ENCODE measurements at regions not wholly inside any gene's neighbourhood (a gene's known extent, or its start where the extent isn't known, plus 50 kb on each side); places are given as distances from the start of the nearest gene placed in this dataset.

- peaks cover 2% of the 10 kb centered on the region for H3K9me3 Mint-ChIP-seq
- intact Hi-C loops (cut with micrococcal nuclease): no loop called here
- H3K36me3 Mint-ChIP-seq (ENCODE audit: low read depth): no peaks in the 10 kb centered on the region
- DNase-seq: no peak
- no peaks in the 10 kb centered on the region for H3K4me1 Mint-ChIP-seq
- H3K27me3 Mint-ChIP-seq: no peaks in the 10 kb centered on the region
- H3K4me3 Mint-ChIP-seq: no peak overlapping the region
- TF ChIP-seq CTCF (IDR thresholded peaks at IDR 0.05): no peak
- H3K27ac Mint-ChIP-seq: no peak overlapping the region
- ChIA-PET POLR2A (no interaction called here), CTCF (no interaction called here)
- ATAC-seq (ENCODE audit: low read depth): no peak
These were observed 283.9 kb downstream of the TAFA4 start for GRCh38 chr3:68648494-68648893.

GRCh38 chr3:68631850-68632545 is 300.3 kb downstream of the TAFA4 start:
- ATAC-seq (ENCODE audit: low read depth): no peak
- no peak for DNase-seq
- Mint-ChIP-seq H3K27ac (no peak overlapping the region), H3K4me3 (no peak overlapping the region), H3K9me3 (no peaks in the 10 kb centered on the region), H3K4me1 (no peaks in the 10 kb centered on the region), H3K36me3 (ENCODE audit: low read depth) (no peaks in the 10 kb centered on the region), H3K27me3 (no peaks in the 10 kb centered on the region)
- TF ChIP-seq CTCF (IDR thresholded peaks at IDR 0.05): no peak
- ChIA-PET POLR2A (no interaction called here), CTCF (no interaction called here)
- intact Hi-C loops (cut with micrococcal nuclease): no loop called here

- CTCF ChIA-PET: no interaction called here
- Mint-ChIP-seq H3K27ac (no peak overlapping the region), H3K27me3 (no peaks in the 10 kb centered on the region), H3K9me3 (no peaks in the 10 kb centered on the region), H3K36me3 (ENCODE audit: low read depth) (no peaks in the 10 kb centered on the region), H3K4me1 (no peaks in the 10 kb centered on the region), H3K4me3 (no peak overlapping the region)
- TF ChIP-seq CTCF (IDR thresholded peaks at IDR 0.05): no peak
- intact Hi-C loops (cut with micrococcal nuclease): no loop called here
- no peak for ATAC-seq (ENCODE audit: low read depth)
- DNase-seq: no peak
- POLR2A ChIA-PET: no interaction called here
These were observed 312.1 kb downstream of the TAFA4 start for GRCh38 chr3:68620211-68620610.

GRCh38 chr3:68614087-68614486 is 318.3 kb downstream of the TAFA4 start:
- H3K27me3 Mint-ChIP-seq: no peaks in the 10 kb centered on the region
- intact Hi-C loops (cut with micrococcal nuclease): no loop called here
- DNase-seq: no peak
- POLR2A ChIA-PET: no interaction called here
- no peak for TF ChIP-seq CTCF (IDR thresholded peaks at IDR 0.05)
- no peak overlapping the region for H3K4me3 Mint-ChIP-seq
- no peak for ATAC-seq (ENCODE audit: low read depth)
- H3K4me1 Mint-ChIP-seq: no peaks in the 10 kb centered on the region
- CTCF ChIA-PET: no interaction called here
- no peak overlapping the region for H3K27ac Mint-ChIP-seq
- no peaks in the 10 kb centered on the region for H3K36me3 Mint-ChIP-seq (ENCODE audit: low read depth)
- peaks cover 15% of the 10 kb centered on the region for H3K9me3 Mint-ChIP-seq

GRCh38 chr3:68571321-68571720 is 361.0 kb downstream of the TAFA4 start:
- CTCF ChIA-PET: no interaction called here
- Mint-ChIP-seq H3K27me3 (no peaks in the 10 kb centered on the region), H3K27ac (no peak overlapping the region), H3K4me1 (no peaks in the 10 kb centered on the region), H3K4me3 (no peak overlapping the region), H3K36me3 (ENCODE audit: low read depth) (no peaks in the 10 kb centered on the region), H3K9me3 (peaks cover 6% of the 10 kb centered on the region)
- DNase-seq: no peak
- intact Hi-C loops (cut with micrococcal nuclease): no loop called here
- POLR2A ChIA-PET: no interaction called here
- no peak for ATAC-seq (ENCODE audit: low read depth)
- no peak for TF ChIP-seq CTCF (IDR thresholded peaks at IDR 0.05)
